ENCODE measurements at regions not wholly inside any gene's neighbourhood (a gene's known extent, or its start where the extent isn't known, plus 50 kb on each side); places are given as distances from the start of the nearest gene placed in this dataset.
"Not testable (repeated sequence)": the region's sequence is repeated elsewhere in the genome, so short reads cannot be mapped to it uniquely, and the experiment has no call there.

- DNase-seq (ENCODE audit: low read depth in 2 of 2), result not testable (repeated sequence)
These were observed 549.4 kb downstream of the KIF20B start for GRCh38 chr10:90250784-90251183.

- no peak for DNase-seq (ENCODE audit: low read depth in 2 of 2)
These were observed 568.3 kb downstream of the KIF20B start for GRCh38 chr10:90269699-90270098.

GRCh38 chr10:90274721-90275468 lies 573.5 kb downstream of the KIF20B start:
- DNase-seq (ENCODE audit: low read depth in 2 of 2), result no peak

GRCh38 chr10:90276894-90277475 lies 575.6 kb downstream of the KIF20B start:
- no peak for DNase-seq (ENCODE audit: low read depth in 2 of 2)

- no peak for DNase-seq (ENCODE audit: low read depth in 2 of 2)
These were observed 571.4 kb downstream of the HTR7 start for GRCh38 chr10:90286406-90286805.

- DNase-seq (ENCODE audit: low read depth in 2 of 2), result no peak
These were observed 570.9 kb downstream of the HTR7 start for GRCh38 chr10:90286941-90287340.

GRCh38 chr10:90288391-90288933 lies 569.4 kb downstream of the HTR7 start:
- peak in 1 of 2 donors; percentile 34 for DNase-seq (ENCODE audit: low read depth in 2 of 2)

- peak in 1 of 2 donors; percentile 28 for DNase-seq (ENCODE audit: low read depth in 2 of 2)
These were observed 568.8 kb downstream of the HTR7 start for GRCh38 chr10:90289037-90289436.

- DNase-seq (ENCODE audit: low read depth in 2 of 2), result no peak
These were observed 564.2 kb downstream of the HTR7 start for GRCh38 chr10:90293616-90294015.

GRCh38 chr10:90294821-90295540 lies 562.9 kb downstream of the HTR7 start:
- not testable (repeated sequence) for DNase-seq (ENCODE audit: low read depth in 2 of 2)

- not testable (repeated sequence) for DNase-seq (ENCODE audit: low read depth in 2 of 2)
These were observed 555.8 kb downstream of the HTR7 start for GRCh38 chr10:90302031-90302430.

GRCh38 chr10:90302758-90303481 lies 554.9 kb downstream of the HTR7 start:
- no peak for DNase-seq (ENCODE audit: low read depth in 2 of 2)

GRCh38 chr10:90304533-90304932 lies 553.3 kb downstream of the HTR7 start:
- DNase-seq (ENCODE audit: low read depth in 2 of 2), result no peak

- DNase-seq (ENCODE audit: low read depth in 2 of 2), result peak; percentile 43 to 91
These were observed 551.7 kb downstream of the HTR7 start for GRCh38 chr10:90306187-90306586.

- no peak for DNase-seq (ENCODE audit: low read depth in 2 of 2)
These were observed 549.6 kb downstream of the HTR7 start for GRCh38 chr10:90308223-90308622.

- DNase-seq (ENCODE audit: low read depth in 2 of 2), result peak in 1 of 2 donors; percentile 41
These were observed 544.1 kb downstream of the HTR7 start for GRCh38 chr10:90313576-90314325.

- DNase-seq (ENCODE audit: low read depth in 2 of 2), result no peak
These were observed 543.1 kb downstream of the HTR7 start for GRCh38 chr10:90314718-90315117.

GRCh38 chr10:90317172-90317571 lies 540.7 kb downstream of the HTR7 start:
- no peak for DNase-seq (ENCODE audit: low read depth in 2 of 2)

- no peak for DNase-seq (ENCODE audit: low read depth in 2 of 2)
These were observed 539.2 kb downstream of the HTR7 start for GRCh38 chr10:90318659-90319058.

- DNase-seq (ENCODE audit: low read depth in 2 of 2), result peak; percentile 20 to 86
These were observed 538.5 kb downstream of the HTR7 start for GRCh38 chr10:90319188-90319914.
